HG03469 (cell line): ENCODE measurements at regions not wholly inside any gene's neighbourhood (a gene's known extent, or its start where the extent isn't known, plus 50 kb on each side); places are given as distances from the start of the nearest gene placed in this dataset.
A peak's percentile ranks its signal among the peaks of the same experiment; 100 is the strongest.

Experiments
- ATAC-seq: cut with Tn5 transposase; IDR thresholded peaks from one replicate; pipeline ENCODE4 v1.9.1; 2021; ENCODE audit warnings: mild to moderate bottlenecking, moderate library complexity, moderate number of reproducible peaks; ENCODE audit not compliant: unreplicated experiment

DNA sequence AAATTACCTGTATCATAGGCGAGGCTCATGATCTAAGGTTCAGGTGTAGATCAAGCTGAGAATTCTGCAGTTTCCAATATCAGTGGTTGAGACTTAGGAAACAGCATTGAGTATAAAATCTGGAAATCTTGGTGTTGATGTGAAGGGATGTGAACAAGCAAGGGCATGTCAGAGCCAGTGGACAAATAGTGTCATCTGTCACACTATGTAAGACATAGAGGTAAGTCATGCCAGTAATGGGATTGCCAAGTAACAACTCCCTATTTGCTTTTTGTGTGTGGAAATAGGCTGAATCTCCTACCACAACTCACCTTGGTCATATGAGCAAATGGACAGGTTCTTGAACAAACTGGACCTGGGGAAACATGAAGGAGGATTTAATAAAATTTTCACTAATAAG lies 334.5 kb upstream of the EMCN start:
- ATAC-seq: no peak

DNA sequence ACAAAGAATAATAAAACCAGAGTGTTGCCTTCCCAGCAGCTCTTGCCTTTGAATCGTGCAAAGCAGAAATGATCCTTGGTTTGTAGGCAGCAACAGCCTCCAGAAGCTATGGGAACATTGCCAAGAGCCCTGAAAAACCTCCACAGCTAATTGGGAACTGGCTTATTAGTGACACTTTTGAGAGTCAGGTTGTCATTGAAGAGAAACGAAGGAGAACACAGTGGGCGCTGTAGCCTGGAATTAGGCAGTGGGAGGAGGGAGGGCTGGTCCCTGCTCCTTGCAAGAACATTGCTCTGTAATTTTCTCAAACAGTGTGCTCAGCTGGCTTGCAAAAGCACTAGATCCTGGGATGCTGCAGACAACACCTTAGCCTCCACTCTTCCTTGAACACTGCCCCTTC lies 331.5 kb upstream of the EMCN start:
- no peak for ATAC-seq

DNA sequence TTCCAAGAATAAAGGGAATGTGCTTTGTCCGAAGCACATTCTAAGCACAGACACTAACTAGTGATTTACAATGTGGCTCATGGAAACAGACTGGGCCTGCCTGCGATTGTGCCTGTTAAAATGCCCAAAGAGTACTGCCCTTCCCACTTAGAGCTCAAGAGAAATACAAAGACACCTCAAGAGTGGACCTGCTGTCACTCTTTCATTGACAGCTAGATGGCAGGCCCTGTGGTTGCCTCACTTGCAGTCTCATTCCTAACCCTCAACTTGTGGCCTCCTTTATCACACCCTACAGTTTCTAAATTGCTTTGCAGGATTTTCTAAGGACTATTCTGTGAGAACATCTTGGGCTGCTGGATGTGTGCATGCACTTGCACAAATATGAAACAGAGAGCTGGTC lies 331.0 kb upstream of the EMCN start:
- peak; percentile 70 for ATAC-seq

DNA sequence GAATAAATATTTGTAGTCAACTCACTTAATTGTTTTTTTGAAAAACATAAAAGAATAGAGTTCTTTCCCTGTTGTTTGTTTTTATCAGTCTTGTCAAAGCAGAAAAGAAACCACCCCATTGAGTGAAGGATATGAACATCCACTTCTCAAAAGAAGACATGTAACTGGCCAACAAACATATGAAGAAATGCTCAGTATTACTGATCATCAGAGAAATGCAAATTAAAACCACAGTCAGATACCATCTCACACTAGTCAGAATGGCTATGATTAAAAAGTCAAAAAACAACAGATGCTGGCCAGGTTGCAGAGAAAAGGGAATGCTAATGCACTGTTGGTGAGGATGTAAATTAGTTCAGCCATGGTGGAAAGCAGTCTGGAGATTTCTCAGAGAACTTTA lies 326.1 kb upstream of the EMCN start:
- ATAC-seq: no peak

DNA sequence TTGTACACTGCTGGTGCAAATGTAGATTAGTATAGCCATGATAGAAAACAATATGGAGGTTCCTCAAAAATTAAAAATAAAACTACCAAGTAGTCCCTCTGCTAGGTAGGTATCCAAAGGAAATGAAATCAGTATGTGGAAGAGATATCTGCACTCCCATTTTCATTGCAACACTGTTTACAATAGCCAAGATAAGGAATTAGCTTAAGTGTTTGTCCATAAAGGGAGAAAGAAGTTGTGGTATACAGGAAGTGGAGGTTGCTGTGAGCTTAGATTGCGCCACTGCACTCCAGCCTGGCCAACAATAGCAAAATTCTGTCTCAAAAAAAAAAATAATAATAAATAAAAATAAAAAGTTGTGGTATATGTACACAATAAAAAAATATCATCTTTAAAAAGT lies 325.0 kb upstream of the EMCN start:
- ATAC-seq: no peak

DNA sequence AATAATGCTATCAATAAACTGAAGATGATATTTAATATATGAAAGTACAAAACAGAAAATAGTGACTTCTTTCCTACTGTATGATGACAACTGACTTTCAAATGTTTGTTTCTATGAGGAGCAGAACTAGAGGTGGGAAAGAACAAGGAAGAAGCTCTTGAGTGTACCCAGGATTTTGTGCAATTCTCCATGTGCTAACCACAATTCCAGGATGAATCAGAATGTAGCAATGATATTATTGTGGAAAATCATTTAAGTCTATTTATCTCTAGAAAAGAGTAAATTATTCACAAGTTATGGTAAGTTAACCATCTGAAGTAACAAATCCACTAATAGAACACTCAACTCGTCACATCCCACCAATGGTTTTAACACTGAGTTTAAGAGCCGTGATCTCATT lies 324.1 kb upstream of the EMCN start:
- ATAC-seq: no peak

DNA sequence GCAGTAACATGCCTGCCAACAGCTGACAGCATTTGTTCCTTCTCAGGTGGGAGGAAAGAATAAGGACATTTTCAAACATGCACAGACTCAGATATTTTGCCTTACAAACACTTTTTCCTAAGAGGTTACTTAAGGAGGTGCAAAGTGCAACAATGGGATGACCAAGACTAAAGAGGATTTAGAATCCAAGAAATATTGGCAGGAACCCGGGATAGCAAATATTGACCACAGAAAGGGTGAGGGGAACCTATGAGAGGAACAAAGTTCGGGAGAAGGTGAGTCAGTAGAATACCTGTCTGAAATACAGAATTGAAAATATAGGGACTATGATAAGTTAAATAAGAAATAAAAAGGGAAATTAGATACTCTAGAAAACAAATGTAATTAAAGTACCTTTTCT lies 321.9 kb upstream of the EMCN start:
- no peak for ATAC-seq

DNA sequence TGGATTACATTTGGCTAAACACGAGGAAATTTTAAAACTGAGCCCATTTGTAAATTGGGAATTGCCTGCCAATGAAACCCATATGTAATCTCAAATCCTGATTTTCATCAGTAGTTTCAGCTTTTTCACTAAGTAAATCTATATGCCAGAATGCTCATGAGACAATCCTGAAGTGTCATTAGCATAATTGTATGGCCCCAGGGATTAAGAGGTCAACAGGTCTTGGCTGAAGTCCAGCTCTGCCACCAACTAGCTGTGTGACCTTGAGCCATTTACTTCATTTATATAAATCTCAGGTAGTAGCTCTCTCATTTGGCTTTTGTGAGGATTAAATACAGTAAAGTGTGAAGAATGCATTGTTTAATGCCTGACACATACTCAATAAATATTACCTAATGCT lies 320.5 kb upstream of the EMCN start:
- ATAC-seq: no peak

DNA sequence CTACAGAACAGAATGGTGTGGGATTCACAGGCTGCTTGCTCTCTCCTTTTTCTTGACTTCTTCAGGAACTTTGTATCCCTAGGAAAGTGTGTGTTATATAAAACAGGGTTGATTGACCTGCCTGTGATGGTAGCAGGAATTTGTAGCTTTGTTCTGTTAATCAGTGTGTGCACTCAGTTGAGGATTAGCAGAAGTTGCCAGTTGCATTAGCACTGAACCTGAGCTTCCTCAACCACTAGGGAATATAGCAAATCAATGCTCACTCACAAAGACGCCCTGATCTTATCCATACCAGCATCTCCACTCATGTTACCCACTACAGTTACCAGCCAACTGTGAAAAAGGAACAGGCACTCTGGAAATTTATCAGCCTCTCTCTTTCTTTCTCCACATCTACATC lies 319.1 kb upstream of the EMCN start:
- no peak for ATAC-seq

DNA sequence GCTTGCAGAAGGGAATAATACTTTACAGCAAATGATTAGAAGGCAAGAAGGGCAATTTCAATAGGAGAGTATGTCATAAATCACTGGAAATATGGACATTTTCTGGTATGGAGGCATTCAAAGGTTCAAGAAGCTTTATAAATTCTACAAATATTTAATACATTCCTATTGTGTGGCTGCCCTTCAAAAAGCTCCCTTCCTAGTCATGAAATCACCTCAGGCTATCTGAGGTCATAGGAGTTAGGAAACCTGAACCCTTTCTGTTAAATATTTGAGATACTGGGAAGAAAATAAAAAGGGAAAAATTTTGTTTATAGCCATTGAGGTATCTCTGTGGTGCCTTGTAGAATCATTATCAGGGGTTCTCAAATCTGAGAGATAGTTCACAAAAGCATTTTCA lies 316.8 kb upstream of the EMCN start:
- ATAC-seq: no peak

DNA sequence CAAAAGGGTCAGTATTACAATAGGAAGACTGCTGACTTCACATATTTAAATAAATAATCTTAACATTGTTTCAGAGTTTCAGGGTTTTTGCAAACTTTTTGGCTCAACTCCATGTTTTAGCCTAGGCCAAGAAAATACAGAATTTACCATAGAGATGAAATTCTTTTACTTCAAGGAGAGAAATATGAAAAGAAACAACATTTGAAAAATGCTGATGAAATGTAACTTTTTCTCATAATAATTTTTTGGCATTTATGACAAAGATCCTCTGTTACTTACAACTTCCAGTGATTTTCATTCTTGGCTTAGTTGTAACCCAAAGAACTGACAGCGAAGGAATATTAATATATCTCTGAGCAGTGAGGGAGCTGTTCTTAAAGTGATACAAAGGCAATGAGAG lies 316.1 kb upstream of the EMCN start:
- no peak for ATAC-seq

DNA sequence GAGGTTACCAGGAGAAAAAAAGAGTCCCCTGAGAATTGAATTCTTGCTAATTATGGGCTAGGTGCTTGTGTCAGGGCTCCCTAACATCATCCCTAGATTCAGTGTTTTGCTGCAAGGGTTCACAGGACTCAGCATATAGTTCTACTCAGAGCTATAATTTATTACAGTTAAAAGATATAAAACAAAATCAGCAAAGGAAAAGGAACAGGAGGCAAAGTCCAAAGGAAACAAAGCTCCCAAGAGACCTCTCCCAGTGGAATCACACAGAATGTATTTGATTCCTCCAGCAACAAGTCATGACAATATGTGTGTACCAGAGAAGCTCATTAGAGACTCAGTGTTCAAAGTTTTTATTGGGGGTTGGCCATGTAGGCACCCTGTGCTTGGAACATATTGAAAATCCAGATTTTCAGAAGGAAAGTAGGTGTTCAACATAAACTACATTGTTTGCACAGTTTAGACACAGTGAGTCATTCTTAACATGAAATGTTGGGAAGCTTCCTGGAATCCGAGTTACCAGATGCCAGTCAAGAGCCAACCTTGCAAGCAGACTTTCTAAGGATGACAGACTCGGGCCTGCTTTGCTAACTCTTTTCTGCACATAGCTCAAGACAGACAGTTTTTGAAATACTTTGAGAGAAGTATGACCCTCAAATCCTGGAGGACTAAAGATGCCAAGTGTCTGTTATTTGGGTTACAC lies 311.3 kb upstream of the EMCN start:
- no peak for ATAC-seq

DNA sequence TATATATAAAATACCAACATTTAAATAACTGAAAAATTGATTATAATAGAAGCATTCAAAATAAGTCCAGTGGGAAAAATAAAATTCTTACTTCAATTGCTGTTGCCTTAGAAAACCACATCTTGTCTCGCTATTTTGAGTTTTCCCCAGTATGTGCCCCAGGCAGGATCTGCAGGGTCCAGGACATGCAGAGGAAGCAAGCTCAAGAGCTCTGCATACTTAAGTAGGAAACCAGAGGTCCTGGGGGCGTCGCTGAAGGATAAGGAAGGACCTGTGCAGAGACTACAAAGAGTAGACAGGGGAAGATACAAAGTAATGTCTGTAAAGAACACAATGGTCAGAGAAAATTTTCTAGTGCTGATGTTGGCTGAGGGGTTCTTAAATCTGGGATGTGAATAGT lies 310.5 kb upstream of the EMCN start:
- ATAC-seq: no peak

DNA sequence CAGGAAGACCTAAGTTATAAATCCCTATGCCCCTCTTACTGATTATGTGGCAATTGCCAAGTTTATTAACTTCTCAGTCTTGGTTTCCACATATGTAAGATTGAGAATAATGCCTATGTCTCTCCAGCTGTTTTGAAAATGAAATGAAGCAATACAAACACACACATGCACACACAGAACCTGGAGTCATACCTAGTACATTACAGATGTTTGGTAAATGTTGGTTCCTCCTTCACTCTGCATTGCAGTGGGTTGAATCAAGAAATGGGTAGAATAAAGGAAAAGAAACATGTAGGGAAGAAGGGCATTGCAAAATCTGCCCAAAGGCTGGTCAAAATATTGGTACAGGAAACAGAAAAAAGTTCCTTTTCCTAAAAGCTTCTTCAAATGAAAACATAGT lies 309.9 kb upstream of the EMCN start:
- no peak for ATAC-seq

DNA sequence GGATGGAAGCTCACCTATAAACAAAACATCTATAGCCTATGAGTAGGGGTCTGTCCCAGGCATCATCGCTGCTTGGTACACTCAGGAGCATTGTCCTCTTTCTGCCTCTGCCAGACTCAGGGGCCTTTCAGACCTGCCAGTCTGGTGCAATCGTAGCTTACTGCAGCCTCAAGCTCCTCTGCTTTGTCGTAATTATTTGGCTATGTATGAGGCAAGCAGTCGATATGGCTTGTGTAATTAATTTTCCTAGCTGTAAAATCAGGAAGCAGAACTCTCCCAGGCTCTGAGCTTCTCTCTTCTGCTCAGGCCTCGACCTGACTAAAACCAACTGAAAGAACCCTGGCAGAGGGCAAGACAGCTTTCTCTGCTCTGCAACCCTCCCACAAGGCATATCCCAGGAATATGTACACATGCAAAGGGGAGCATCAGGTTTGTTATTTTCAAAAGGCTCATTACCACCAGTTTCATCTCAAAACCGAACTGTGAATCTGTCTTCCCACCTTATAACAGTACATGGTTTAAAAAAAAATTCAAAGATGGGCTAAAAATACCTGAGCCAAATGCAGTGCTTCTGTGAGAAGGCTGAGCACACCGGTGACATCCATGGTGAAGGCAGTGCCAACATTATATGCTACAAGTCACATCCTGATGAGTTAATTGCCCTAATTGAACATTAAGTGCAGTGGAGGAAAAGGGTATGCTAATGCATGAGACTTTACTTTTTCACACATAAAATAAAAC lies 309.2 kb upstream of the EMCN start:
- no peak for ATAC-seq

DNA sequence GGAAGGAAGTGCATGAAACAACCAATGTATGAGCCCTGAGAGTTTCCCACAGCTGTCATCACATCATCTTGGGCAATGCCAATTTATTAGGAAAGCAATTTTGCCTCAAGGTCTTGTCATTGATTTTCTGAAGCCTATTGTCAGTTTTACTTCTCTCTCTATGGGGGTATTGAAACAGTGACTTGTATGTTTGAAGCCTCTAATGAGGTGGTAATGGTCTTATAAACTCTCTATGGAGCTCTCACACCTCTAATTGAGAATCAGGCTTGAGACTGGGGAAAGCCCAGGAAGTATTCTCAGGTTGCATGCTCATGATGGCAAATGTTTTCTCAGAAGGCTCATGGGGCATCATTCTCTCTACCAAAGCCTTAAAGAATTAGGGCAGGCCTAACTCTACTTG lies 308.2 kb upstream of the EMCN start:
- no peak for ATAC-seq

DNA sequence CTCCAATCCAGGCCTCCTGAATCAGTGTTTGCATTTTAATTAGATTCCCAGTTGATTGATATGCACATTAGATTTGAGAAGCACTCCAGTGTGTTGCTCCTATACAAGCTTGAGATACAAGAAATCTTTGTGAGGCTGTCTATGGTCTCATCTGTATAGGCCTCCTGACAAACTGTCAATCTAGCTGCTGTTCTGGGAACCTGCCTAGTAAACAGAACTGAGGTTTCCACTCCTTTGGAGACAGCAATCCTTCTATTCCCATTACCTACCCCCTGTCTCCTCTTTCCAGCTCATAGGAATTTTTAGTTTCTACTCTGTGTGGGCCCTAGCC lies 306.1 kb upstream of the EMCN start:
- ATAC-seq: no peak

DNA sequence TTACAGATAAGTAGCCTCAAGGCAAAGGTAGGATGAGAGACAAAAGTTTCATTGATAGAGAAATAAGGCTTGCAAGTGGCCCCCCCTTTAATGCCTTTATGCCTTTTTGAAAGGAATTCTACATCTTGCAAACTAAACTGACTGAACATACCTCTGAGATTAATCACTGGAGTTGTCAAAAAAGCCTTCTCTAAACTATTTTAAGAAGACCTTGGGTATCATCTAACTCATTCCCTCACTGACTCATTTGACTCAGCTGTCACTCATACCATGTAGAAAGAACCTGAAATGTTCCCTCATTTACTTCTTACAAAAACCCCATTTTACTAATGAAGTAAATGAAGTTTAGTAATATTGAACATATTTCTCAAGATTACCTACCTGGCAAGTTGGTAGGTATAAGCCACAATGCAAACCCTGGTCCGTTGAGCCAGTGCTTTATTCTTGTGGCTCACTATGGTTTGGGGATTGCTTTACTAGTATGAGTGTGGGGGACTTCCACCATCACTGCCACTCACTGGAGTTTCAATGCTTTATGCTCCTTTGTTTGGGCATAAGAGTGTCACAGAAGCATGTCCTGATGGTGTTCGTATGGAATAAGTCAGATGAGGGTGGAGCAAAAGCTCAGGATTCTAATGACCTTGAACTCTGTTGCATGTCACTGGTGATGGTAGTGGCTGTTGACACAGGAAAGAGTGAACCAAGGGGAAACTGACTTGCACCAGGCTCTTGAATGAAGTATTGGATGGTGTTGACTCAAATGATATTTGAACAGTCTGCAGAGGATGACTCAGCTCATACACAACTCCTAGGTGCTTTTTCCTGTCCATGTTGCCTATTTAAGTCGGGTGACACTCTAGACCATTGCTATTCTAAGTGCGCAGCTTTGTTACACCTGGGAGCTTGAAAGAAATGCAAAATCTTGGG lies 305.5 kb upstream of the EMCN start:
- ATAC-seq: peak; percentile 67

DNA sequence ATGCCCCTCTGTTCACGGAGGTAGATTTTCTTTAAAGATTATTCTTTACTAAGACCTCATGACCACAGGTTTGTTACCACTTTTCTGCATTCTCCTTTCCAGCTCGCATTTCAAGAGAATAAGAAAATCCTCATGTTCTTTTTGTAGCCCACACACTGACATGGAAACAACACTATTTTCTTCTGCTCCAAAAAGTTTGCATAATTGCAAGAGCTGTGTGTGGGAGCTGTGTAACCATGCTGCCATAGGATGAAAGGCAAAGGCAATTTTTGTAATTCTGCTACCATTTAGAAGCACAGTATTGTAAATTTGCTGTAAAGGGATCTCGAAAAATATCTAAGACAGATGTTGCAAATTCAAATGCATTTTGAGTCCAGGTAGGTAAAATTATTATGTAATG lies 302.4 kb upstream of the EMCN start:
- no peak for ATAC-seq

DNA sequence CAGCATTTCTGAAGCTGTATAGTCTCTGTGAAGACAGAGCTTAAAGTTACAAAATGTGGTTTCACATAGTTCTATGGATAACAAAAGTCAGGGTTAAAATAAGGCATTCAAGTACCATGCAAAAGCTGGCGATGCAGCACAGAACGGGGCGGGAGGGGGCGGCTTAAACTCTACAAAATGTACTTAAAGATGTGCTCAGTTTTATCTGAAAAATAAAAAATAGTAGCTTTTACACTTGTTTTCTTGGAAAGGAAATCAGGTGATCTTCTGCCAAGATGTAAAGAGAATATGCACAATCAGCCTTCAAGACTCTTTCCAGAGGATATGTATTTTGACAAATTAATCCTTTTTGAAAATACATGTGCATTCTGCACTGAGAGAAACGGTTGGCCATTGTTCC lies 301.7 kb upstream of the EMCN start:
- ATAC-seq: no peak

DNA sequence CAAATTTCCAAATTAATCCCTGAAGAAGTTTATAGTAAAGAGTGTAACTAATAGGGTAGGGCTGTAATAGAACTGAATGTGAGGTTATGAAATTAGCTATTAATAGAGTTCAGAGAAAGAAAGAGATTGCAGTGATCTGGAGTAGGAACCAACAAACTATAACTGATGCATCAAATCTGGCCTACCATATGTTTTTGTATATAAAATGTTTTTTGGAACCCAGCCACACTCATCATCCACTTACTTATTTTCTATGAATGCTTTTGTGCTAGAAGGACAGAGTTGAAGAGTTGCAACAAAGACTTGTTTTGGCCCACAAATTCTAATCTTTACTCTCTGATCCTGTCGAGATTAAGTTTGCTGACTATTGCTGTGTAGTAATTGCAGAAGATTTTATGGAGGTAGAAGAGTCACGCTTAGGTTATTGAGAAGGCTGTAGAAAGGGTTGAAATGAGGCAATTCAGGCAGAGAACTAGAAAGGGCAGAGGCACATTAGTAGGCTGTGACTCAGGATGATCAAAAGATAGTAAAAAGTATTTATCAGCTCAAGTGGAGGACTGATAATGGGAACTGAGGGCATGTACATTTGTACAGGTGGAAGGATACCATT lies 298.7 kb upstream of the EMCN start:
- ATAC-seq: no peak
